ENCODE measurements at regions not wholly inside any gene's neighbourhood (a gene's known extent, or its start where the extent isn't known, plus 50 kb on each side); places are given as distances from the start of the nearest gene placed in this dataset.

GRCh38 chr12:61860451-61860850 is 399.8 kb upstream of the USP15 start:
- DNase-seq: no peak

GRCh38 chr12:61862986-61863385 is 397.2 kb upstream of the USP15 start:
- DNase-seq: no peak

DNA sequence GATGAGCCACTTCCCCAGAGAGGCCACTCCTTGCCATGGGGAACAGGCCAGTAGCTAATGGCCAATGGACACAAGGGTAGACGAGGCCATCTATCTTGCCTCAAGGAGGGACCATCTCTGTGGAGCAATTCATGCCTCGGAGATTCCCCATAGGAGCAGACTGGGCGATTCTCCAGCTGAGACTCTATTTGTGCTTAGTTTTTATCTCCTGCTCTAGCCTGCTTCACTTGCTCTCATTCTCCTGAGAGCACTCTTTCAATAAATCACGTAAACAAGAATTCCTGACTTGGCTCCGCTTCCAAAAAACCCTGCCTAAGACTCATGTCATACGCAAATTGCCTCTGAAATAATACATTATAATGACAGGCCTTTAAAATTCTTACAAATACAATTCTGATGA is 396.4 kb upstream of the USP15 start:
- no peak for DNase-seq

DNA sequence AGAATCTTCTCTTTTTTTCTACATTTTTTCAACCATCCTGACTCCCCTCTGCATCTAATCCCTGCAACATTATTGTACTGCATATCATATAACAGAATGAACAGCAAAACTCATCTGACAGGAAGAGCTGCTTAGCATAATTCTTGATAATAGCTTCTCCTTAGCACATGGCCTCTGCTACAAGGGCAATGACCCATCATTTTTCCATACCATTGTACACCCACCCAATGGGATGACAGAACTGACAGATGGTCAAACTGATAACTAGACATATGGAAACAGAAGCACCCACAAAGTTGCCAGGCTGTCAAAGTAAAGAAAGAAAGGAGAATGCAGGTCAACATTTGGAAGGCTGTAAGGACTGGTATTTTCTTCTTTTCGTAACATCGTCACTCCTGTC is 390.4 kb upstream of the USP15 start:
- DNase-seq: no peak

- no peak for DNase-seq
Observed at GRCh38 chr12:61870658-61871484, 389.3 kb upstream of the USP15 start.

- DNase-seq: no peak
Observed at GRCh38 chr12:61871485-61871810, 388.8 kb upstream of the USP15 start.

GRCh38 chr12:61879229-61879628 is 381.0 kb upstream of the USP15 start:
- no peak for DNase-seq

DNA sequence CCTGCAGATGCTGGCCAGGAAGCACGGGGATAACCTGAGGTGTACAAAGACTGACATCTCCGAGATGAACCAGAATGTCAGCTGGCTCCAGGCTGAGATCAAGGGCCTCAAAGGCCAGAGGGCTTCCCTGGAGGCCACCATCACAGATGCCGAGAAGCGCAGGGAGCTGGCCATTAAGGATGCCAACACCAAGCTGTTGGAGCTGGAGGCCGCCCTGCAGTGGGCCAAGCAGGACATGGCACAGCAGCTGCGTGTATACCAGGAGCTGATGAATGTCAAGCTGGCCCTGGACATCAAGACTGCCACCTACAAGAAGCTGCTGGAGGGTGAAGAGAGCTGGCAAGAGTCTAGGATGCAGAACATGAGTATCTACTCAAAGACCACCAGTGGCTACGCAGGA is 380.0 kb upstream of the USP15 start:
- no peak for DNase-seq

DNA sequence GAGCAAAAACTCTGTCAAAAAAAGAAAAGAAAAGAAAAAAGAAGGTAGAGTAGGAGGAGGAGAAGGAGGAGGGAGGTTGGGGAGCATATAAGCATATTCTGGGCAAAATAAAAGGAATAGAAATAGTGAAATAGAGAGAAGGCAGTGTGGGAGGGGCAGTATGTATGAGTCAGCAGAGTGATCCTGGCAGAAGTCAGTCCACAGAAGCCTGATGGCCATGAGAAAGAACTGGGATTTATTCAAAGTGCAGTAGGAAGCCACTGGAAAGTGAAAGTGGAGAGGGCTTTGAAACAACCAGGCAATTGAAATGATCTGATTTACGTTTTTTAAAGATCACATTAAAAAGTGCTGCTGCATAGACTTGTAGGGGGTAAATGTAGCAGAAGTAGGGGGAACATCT is 368.6 kb upstream of the USP15 start:
- DNase-seq: no peak

- DNase-seq: no peak
Observed at GRCh38 chr12:61894168-61894567, 366.0 kb upstream of the USP15 start.

GRCh38 chr12:61896436-61896835 is 363.8 kb upstream of the USP15 start:
- peak; percentile 4 for DNase-seq

- DNase-seq: no peak
Observed at GRCh38 chr12:61902403-61902802, 357.8 kb upstream of the USP15 start.

GRCh38 chr12:61911113-61911512 is 349.1 kb upstream of the USP15 start:
- DNase-seq: no peak

DNA sequence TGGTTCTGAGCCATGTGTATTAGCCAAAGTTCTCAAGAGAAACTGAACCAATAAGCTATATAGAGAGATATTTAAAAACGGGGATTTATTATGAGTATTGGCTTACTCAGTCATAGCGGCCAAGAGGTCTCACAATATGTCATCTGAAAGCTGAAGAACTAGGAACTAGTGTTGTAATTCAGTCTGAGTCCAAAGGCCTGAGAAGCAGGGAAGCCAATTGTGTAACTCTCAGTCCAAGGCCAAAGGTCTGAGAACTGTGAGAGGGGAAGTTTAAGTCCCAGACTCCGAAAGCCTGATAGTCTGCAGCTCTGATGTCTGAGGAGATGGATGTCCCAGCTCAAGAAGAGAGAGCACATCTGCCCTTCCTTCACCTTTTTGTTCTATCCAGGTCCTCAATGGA is 344.8 kb upstream of the USP15 start:
- DNase-seq: no peak

DNA sequence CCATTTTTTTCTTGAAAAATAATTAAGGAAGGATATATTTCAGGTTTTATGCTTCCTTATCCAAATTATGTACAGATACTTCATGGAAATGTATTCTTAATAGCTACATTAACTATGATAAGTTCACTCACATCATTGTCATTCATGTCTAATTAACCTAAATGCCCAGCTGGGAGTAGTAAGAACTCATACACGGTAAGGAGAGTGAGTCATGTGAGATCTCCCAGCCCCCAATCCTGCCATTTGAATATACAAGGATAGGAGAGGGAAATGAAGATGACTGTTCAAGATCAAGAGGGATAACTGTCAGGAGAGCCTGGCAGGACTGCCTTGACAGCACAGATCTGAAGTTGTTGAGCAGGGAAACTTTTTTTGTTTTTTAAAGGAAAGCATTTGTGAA is 343.4 kb upstream of the USP15 start:
- DNase-seq: no peak

GRCh38 chr12:61919686-61920085 is 340.5 kb upstream of the USP15 start:
- no peak for DNase-seq

DNA sequence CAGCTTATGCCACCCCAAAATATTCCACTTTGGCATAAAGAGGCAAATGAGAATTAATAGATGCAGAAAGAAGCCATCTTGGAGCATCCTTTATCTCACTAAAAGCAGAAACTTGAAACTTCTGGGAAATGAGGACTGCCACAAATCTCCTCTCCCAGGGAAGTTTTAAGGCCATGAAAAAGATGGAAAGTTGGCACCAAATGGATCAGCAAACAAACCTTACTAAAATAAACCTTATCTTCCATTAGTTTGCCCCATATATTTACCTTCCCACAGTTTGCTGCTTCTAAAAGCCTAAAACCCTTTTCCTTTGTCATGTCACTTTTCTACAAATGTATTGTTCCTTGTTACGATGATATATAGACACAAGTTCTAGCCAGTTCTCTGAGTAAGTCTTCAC is 340.0 kb upstream of the USP15 start:
- no peak for DNase-seq

- no peak for DNase-seq
Observed at GRCh38 chr12:61923152-61923551, 337.1 kb upstream of the USP15 start.

GRCh38 chr12:61934564-61934963 is 325.6 kb upstream of the USP15 start:
- DNase-seq: no peak

- no peak for DNase-seq
Observed at GRCh38 chr12:61939977-61940376, 320.2 kb upstream of the USP15 start.

GRCh38 chr12:61956545-61956944 is 303.7 kb upstream of the USP15 start:
- no peak for DNase-seq

- DNase-seq: no peak
Observed at GRCh38 chr12:61974461-61974860, 285.7 kb upstream of the USP15 start.

DNA sequence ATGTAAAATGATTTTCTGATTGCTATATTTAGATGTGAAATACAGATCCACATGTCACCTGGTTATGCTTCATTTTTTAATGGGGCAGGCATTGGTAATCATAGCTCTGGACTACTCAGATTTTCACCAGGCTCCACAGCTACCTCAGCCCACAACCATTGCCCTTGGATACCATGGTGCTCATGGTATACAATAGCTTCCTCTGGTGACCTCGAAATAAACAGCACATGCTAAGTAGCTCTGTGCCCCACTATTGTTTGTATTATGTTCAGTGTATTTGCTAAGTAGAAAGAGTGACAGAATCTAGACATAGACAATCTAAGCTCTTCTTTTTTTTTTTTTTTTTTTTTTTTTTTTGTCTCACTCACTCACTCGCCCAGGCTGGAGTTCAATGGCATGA is 274.4 kb upstream of the USP15 start:
- DNase-seq: no peak

GRCh38 chr12:61987173-61987572 is 273.0 kb upstream of the USP15 start:
- no peak for DNase-seq

- DNase-seq: no peak
Observed at GRCh38 chr12:61991661-61992060, 268.5 kb upstream of the USP15 start.
